DMS 273 (cell line): ENCODE measurements at regions not wholly inside any gene's neighbourhood (a gene's known extent, or its start where the extent isn't known, plus 50 kb on each side); places are given as distances from the start of the nearest gene placed in this dataset.
"Not testable (repeated sequence)": the region's sequence is repeated elsewhere in the genome, so short reads cannot be mapped to it uniquely, and the experiment has no call there.

ENCODE experiments used
- DNase-seq: peaks from one replicate; lab custom pipeline; 2025; ENCODE audit not compliant: unreplicated experiment; lab: John Stamatoyannopoulos, UW

GRCh38 chr3:56927855-56928254 lies 126.1 kb upstream of the ARHGEF3 start:
- no peak for DNase-seq

GRCh38 chr3:56926947-56927282 lies 125.2 kb upstream of the ARHGEF3 start:
- DNase-seq, result no peak

GRCh38 chr3:56926243-56926946 lies 124.6 kb upstream of the ARHGEF3 start:
- DNase-seq, result peak; percentile 26

- not testable (repeated sequence) for DNase-seq
Observed at GRCh38 chr3:56924700-56925099, 123.0 kb upstream of the ARHGEF3 start.

GRCh38 chr3:56923526-56924224 lies 121.9 kb upstream of the ARHGEF3 start:
- no peak for DNase-seq

GRCh38 chr3:56921573-56922453 lies 120.1 kb upstream of the ARHGEF3 start:
- no peak for DNase-seq

GRCh38 chr3:56919797-56920195 lies 118.0 kb upstream of the ARHGEF3 start:
- no peak for DNase-seq

GRCh38 chr3:56919137-56919796 lies 117.5 kb upstream of the ARHGEF3 start:
- DNase-seq, result peak; percentile 13

GRCh38 chr3:56918111-56918568 lies 116.4 kb upstream of the ARHGEF3 start:
- DNase-seq, result no peak

GRCh38 chr3:56917361-56918110 lies 115.8 kb upstream of the ARHGEF3 start:
- no peak for DNase-seq

GRCh38 chr3:56916716-56917360 lies 115.1 kb upstream of the ARHGEF3 start:
- DNase-seq, result no peak

- DNase-seq, result no peak
Observed at GRCh38 chr3:56915966-56916586, 114.3 kb upstream of the ARHGEF3 start.

GRCh38 chr3:56914646-56915045 lies 112.9 kb upstream of the ARHGEF3 start:
- DNase-seq, result no peak

- no peak for DNase-seq
Observed at GRCh38 chr3:56911363-56911762, 109.6 kb upstream of the ARHGEF3 start.

- DNase-seq, result no peak
Observed at GRCh38 chr3:56909349-56909748, 107.6 kb upstream of the ARHGEF3 start.

GRCh38 chr3:56908004-56908403 lies 106.3 kb upstream of the ARHGEF3 start:
- no peak for DNase-seq

GRCh38 chr3:56904552-56905215 lies 102.9 kb upstream of the ARHGEF3 start:
- peak; percentile 43 for DNase-seq

- DNase-seq, result no peak
Observed at GRCh38 chr3:56903231-56903782, 101.6 kb upstream of the ARHGEF3 start.
